CD14-positive monocyte (primary cell): ENCODE measurements at regions not wholly inside any gene's neighbourhood (a gene's known extent, or its start where the extent isn't known, plus 50 kb on each side); places are given as distances from the start of the nearest gene placed in this dataset.
"Not testable (repeated sequence)": the region's sequence is repeated elsewhere in the genome, so short reads cannot be mapped to it uniquely, and the experiment has no call there.

Experiments
- DNase-seq, 3 donors: peaks; one replicate each; pipeline ENCODE4 v3.0.0-alpha.2; 2011 to 2022
- H2AFZ ChIP-seq: 2 replicates; pipeline ENCODE4 v1.6.0; 2012; ENCODE audit warnings: mild to moderate bottlenecking, low read depth, low read length, inconsistent platforms; ENCODE audit not compliant: insufficient read depth, poor library complexity, severe bottlenecking
- H3K27ac ChIP-seq, 2 donors: 1 replicate in 1 of 2; 2 replicates in 1 of 2; pipeline ENCODE4 v1.5.1; 2012 to 2013; ENCODE audit warnings: low read length in 2 of 2, control low read depth in 1 of 2, inconsistent platforms in 1 of 2, low read depth in 1 of 2, mild to moderate bottlenecking in 1 of 2
- H3K27me3 ChIP-seq, 2 donors: one replicate each; pipeline versions ENCODE4 v1.6.0 to v1.6.1; 2011 to 2013; ENCODE audit warnings: low read length in 2 of 2; ENCODE audit not compliant: control insufficient read depth in 2 of 2, insufficient read depth in 2 of 2
- H3K36me3 ChIP-seq, 2 donors: replicated peaks in 1 of 2; 1 replicate in 1 of 2; 2 replicates in 1 of 2; pipeline versions ENCODE4 v1.5.1 to v1.6.1; 2012 to 2013; ENCODE audit warnings: low read length in 2 of 2, control low read depth in 1 of 2, inconsistent platforms in 1 of 2, mild to moderate bottlenecking in 1 of 2; ENCODE audit not compliant: insufficient read depth in 2 of 2, control insufficient read depth in 1 of 2
- H3K4me1 ChIP-seq, 2 donors: 1 replicate in 1 of 2; 2 replicates in 1 of 2; pipeline versions ENCODE4 v1.5.1 to v1.6.1; 2012 to 2013; ENCODE audit warnings: low read length in 2 of 2, control low read depth in 1 of 2, inconsistent platforms in 1 of 2, mild to moderate bottlenecking in 1 of 2, moderate library complexity in 1 of 2; ENCODE audit not compliant: insufficient read depth in 2 of 2, control insufficient read depth in 1 of 2
- H3K4me2 ChIP-seq: replicated peaks from 2 replicates; pipeline ENCODE3; 2012; ENCODE audit warnings: low read length, moderate library complexity, mild to moderate bottlenecking; ENCODE audit not compliant: poor library complexity, severe bottlenecking; ENCODE audit errors: extremely low read depth
- H3K4me3 ChIP-seq, 3 experiments: fragments of 200-600 bp in 1 of 3; sonication (generic) in 1 of 3; replicated peaks in 1 of 3; 1 replicate in 2 of 3; 2 replicates in 1 of 3; pipeline ENCODE4 v1.5.1; 2011 to 2013; ENCODE audit warnings: low read length in 3 of 3, mild to moderate bottlenecking in 3 of 3, control low read depth in 2 of 3, low read depth in 2 of 3, inconsistent platforms in 1 of 3, moderate library complexity in 1 of 3
- H3K79me2 ChIP-seq: 2 replicates; pipeline ENCODE4 v1.6.0; 2012; ENCODE audit warnings: mild to moderate bottlenecking, control low read depth, inconsistent platforms, low read length, moderate library complexity; ENCODE audit not compliant: insufficient read depth
- H3K9ac ChIP-seq: 2 replicates; pipeline ENCODE4 v1.6.0; 2017; ENCODE audit warnings: low read length, mild to moderate bottlenecking; ENCODE audit not compliant: insufficient read depth, poor library complexity, severe bottlenecking
- H3K9me3 ChIP-seq, 2 donors: replicated peaks in 1 of 2; 1 replicate in 1 of 2; 2 replicates in 1 of 2; pipeline versions ENCODE4 v1.5.1 to v1.6.1; 2012 to 2013; ENCODE audit warnings: low read length in 2 of 2, control low read depth in 1 of 2; ENCODE audit not compliant: control insufficient read depth in 1 of 2, insufficient read depth in 1 of 2
- H4K20me1 ChIP-seq: 2 replicates; pipeline ENCODE4 v1.6.0; 2012; ENCODE audit warnings: mild to moderate bottlenecking, low read length, control low read depth, moderate library complexity; ENCODE audit not compliant: insufficient read depth
- H3K27ac Mint-ChIP-seq, 7 donors: one replicate each; pipeline ENCODE4 v1.8.0; 2020; ENCODE audit warnings: mild to moderate bottlenecking in 7 of 7, mixed read lengths in 7 of 7, moderate library complexity in 6 of 7, inconsistent platforms in 2 of 7
- H3K27me3 Mint-ChIP-seq, 3 donors: one replicate each; pipeline ENCODE4 v1.8.0; 2021 to 2022; ENCODE audit warnings: low read depth in 3 of 3, mild to moderate bottlenecking in 3 of 3, mixed read lengths in 3 of 3, moderate library complexity in 3 of 3, inconsistent platforms in 1 of 3
- H3K36me3 Mint-ChIP-seq, 2 donors: one replicate each; pipeline ENCODE4 v1.8.0; 2020; ENCODE audit warnings: mixed read lengths in 2 of 2, inconsistent platforms in 1 of 2, mild to moderate bottlenecking in 1 of 2
- H3K4me1 Mint-ChIP-seq: one replicate; pipeline ENCODE4 v1.8.0; 2020; ENCODE audit warnings: mild to moderate bottlenecking, mixed read lengths
- H3K4me3 Mint-ChIP-seq, 2 donors: one replicate each; pipeline ENCODE4 v1.8.0; 2020; ENCODE audit warnings: mild to moderate bottlenecking in 2 of 2, mixed read lengths in 2 of 2, moderate library complexity in 1 of 2
- H3K9me3 Mint-ChIP-seq, 7 donors: one replicate each; pipeline ENCODE4 v1.8.0; 2020 to 2022; ENCODE audit warnings: mixed read lengths in 7 of 7, mild to moderate bottlenecking in 6 of 7, moderate library complexity in 6 of 7, inconsistent platforms in 2 of 7
- WGBS: methylation state at CpG from one replicate; pipeline ENCODE4 v1.1.5; 2013; ENCODE audit warnings: missing lambda C conversion rate; ENCODE audit not compliant: insufficient coverage; 5-methylcytosine and 5-hydroxymethylcytosine counted together
- intact Hi-C, 2 donors: fragments of 100-400 bp; cut with micrococcal nuclease; formaldehyde crosslinking; loops; one replicate each; pipeline versions ENCODE4 v1.15.0 to v1.15.1; 2023
- TF ChIP-seq, protein P1 (sequence below): fragments of 200-600 bp; IDR thresholded peaks from one replicate; pipeline ENCODE4 v1.8.0; 2022; ENCODE audit warnings: antibody characterized with exemption, mild to moderate bottlenecking

DNA sequence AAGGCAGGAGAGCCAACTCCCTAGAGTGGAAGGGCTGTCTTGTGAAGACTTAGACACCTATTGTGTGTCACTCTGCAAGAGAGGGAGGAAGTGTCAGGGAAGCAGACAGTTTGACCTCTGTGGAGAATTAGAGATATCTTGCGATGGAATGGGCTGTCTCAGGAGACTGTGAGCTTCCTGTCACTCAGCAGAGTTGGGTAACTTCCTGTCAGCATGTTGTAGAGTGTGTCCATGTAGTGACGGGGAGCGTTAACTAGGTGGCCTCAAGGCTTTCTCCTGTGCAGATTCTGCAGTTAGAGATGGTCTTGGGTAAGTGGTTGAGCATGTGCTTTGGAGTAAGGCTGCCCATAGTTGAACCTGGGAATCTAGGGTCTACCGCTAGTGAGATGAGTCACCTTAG, 136.5 kb downstream of the KIF4B start:
- TF ChIP-seq, protein P1, sequence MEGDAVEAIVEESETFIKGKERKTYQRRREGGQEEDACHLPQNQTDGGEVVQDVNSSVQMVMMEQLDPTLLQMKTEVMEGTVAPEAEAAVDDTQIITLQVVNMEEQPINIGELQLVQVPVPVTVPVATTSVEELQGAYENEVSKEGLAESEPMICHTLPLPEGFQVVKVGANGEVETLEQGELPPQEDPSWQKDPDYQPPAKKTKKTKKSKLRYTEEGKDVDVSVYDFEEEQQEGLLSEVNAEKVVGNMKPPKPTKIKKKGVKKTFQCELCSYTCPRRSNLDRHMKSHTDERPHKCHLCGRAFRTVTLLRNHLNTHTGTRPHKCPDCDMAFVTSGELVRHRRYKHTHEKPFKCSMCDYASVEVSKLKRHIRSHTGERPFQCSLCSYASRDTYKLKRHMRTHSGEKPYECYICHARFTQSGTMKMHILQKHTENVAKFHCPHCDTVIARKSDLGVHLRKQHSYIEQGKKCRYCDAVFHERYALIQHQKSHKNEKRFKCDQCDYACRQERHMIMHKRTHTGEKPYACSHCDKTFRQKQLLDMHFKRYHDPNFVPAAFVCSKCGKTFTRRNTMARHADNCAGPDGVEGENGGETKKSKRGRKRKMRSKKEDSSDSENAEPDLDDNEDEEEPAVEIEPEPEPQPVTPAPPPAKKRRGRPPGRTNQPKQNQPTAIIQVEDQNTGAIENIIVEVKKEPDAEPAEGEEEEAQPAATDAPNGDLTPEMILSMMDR = no peak
- Histone ChIP-seq H3K4me2 (no peak overlapping the region), H4K20me1 (no peaks in the 10 kb centered on the region), H3K36me3 (no peaks in the 10 kb centered on the region), H3K79me2 (no peaks in the 10 kb centered on the region), H3K9ac (no peak overlapping the region), H3K4me3 (no peak overlapping the region), H3K9me3 (no peaks in the 10 kb centered on the region), H2AFZ (no peak overlapping the region), H3K4me1 (no peaks in the 10 kb centered on the region), H3K27ac (no peak overlapping the region), H3K27me3 (no peaks in the 10 kb centered on the region)
- Mint-ChIP-seq H3K27me3 (peaks cover 0 to 2% (median 0%) of the 10 kb centered on the region in 3 donors), H3K9me3 (peaks cover 0 to 6% (median 0%) of the 10 kb centered on the region in 7 donors), H3K27ac (peak overlapping the region in 1 of 7 donors; percentile 72), H3K36me3 (no peaks in the 10 kb centered on the region), H3K4me3 (no peak overlapping the region), H3K4me1 (peaks cover 5% of the 10 kb centered on the region)
- DNase-seq = no peak
- intact Hi-C loops = no loop called here
- WGBS = 7% methylated on average over 3 of the region's 4 CpGs

DNA sequence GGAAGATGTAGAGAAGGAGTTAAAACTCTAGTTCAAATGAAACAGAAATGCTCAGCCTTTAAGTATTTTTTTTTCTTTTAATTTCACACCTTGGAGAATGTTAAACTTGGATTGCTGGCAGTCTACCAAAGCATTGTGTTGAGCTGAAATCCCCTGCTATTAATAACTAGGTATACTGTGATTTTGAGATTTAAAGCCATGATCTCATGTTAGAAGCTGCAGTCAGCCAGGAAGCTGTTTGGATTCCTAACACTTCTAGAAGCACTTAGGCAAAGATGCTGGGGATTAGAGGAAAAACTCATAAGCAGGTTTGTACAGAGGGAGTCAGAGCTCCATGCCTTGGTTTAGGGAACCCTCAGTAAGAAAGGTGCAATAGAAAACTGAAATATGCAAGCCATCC, 141.4 kb downstream of the KIF4B start:
- Histone ChIP-seq H3K27ac (no peak overlapping the region), H3K4me3 (no peak overlapping the region), H3K36me3 (no peaks in the 10 kb centered on the region), H4K20me1 (no peaks in the 10 kb centered on the region), H3K27me3 (no peaks in the 10 kb centered on the region), H3K4me1 (no peaks in the 10 kb centered on the region), H2AFZ (no peak overlapping the region), H3K4me2 (no peak overlapping the region), H3K9ac (no peak overlapping the region), H3K79me2 (no peaks in the 10 kb centered on the region), H3K9me3 (no peaks in the 10 kb centered on the region)
- no peak overlapping the region for H3K4me3 Mint-ChIP-seq
- no peak for DNase-seq
- H3K36me3 Mint-ChIP-seq = no peaks in the 10 kb centered on the region
- intact Hi-C loops = no loop called here
- TF ChIP-seq, protein P1 = no peak
- H3K27me3 Mint-ChIP-seq = peaks cover 0 to 2% (median 0%) of the 10 kb centered on the region in 3 donors
- H3K27ac Mint-ChIP-seq = no peak overlapping the region
- H3K4me1 Mint-ChIP-seq = peaks cover 3% of the 10 kb centered on the region
- peaks cover 0 to 8% (median 1%) of the 10 kb centered on the region in 7 donors for H3K9me3 Mint-ChIP-seq

DNA sequence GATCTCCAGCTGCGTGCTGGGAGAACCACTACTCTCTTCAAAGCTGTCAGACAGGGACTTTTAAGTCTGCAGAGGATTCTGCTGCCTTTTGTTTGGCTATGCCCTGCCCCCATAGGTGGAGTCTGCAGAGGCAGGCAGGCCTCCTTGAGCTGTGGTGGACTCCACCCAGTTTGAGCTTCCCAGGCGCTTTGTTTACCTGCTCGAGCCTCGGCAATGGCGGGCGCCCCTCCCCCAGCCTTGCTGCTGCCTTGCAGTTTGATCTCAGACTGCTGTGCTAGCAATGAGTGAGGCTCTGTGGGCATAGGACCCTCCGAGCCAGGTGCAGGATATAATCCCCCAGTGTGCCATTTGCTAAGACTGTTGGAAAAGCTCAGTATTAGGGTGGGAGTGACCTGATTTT, 149.5 kb downstream of the KIF4B start:
- intact Hi-C loops, H3K27ac Mint-ChIP-seq, H2AFZ ChIP-seq, H3K27ac ChIP-seq, H3K4me3 Mint-ChIP-seq, H3K36me3 ChIP-seq, H3K4me1 Mint-ChIP-seq, H3K36me3 Mint-ChIP-seq, H3K4me3 ChIP-seq, H3K4me1 ChIP-seq, H3K27me3 Mint-ChIP-seq, H3K79me2 ChIP-seq, H3K9me3 ChIP-seq, H3K9ac ChIP-seq, H3K27me3 ChIP-seq, H3K4me2 ChIP-seq, DNase-seq, H4K20me1 ChIP-seq: not testable (repeated sequence)
- H3K9me3 Mint-ChIP-seq = peaks cover 4 to 25% (median 12%) of the 10 kb centered on the region in 7 donors
- 82% methylated on average over 6 of the region's 7 CpGs for WGBS
